Aorta (tissue), 5 donors: ENCODE measurements at regions not wholly inside any gene's neighbourhood (a gene's known extent, or its start where the extent isn't known, plus 50 kb on each side); places are given as distances from the start of the nearest gene placed in this dataset.
A peak's percentile ranks its signal among the peaks of the same experiment; 100 is the strongest.

Experiments
- ATAC-seq: fragments of 200-7000 bp; cut with Tn5 transposase; one replicate; pipeline ENCODE4 v1.9.1; 2022; ENCODE audit warnings: moderate library complexity; ENCODE audit not compliant: low FRiP score
- DNase-seq, 2 donors: peaks; one replicate each; pipeline ENCODE4 v3.0.0-alpha.2; 2020
- H3K27ac ChIP-seq, 2 donors: one replicate each; pipeline ENCODE4 v1.5.1; 2013; ENCODE audit warnings: low read length in 2 of 2, mild to moderate bottlenecking in 2 of 2, moderate library complexity in 2 of 2, control low read depth in 1 of 2, inconsistent platforms in 1 of 2, low read depth in 1 of 2
- H3K27me3 ChIP-seq, 2 donors: one replicate each; pipeline ENCODE4 v1.6.1; 2013; ENCODE audit warnings: control low read depth in 1 of 2, low read length in 1 of 2, mild to moderate bottlenecking in 1 of 2, moderate library complexity in 1 of 2; ENCODE audit not compliant: insufficient read depth in 2 of 2, control insufficient read depth in 1 of 2
- H3K36me3 ChIP-seq, 2 donors: one replicate each; pipeline ENCODE4 v1.6.1; 2013; ENCODE audit warnings: control low read depth in 1 of 2, low read length in 1 of 2, mild to moderate bottlenecking in 1 of 2; ENCODE audit not compliant: insufficient read depth in 2 of 2, control insufficient read depth in 1 of 2
- H3K4me1 ChIP-seq, 2 donors: one replicate each; pipeline ENCODE4 v1.6.1; 2013; ENCODE audit warnings: low read length in 2 of 2, control low read depth in 1 of 2, mild to moderate bottlenecking in 1 of 2, moderate library complexity in 1 of 2; ENCODE audit not compliant: insufficient read depth in 2 of 2, control insufficient read depth in 1 of 2
- H3K4me3 ChIP-seq, 2 donors: one replicate each; pipeline ENCODE4 v1.5.1; 2013; ENCODE audit warnings: low read length in 2 of 2, control low read depth in 1 of 2, mild to moderate bottlenecking in 1 of 2
- H3K9me3 ChIP-seq: one replicate; pipeline ENCODE4 v1.6.1; 2013; ENCODE audit warnings: mild to moderate bottlenecking, low read length; ENCODE audit not compliant: control insufficient read depth
- WGBS, 2 donors: extraction: QIAGEN DNeasy Blood & Tissue Kit; methylation state at CpG; one replicate each; pipeline ENCODE4 v1.1.7; 2013; 5-methylcytosine and 5-hydroxymethylcytosine counted together
- intact Hi-C, 2 donors: fragments of 100-400 bp; cut with DNase I; formaldehyde crosslinking; loops; one replicate each; pipeline versions ENCODE4 v1.14.2 to v1.15.0; 2022
- donor health status: healthy with polysubstance abuse.
- donor health status: Bipolar disorder and iron deficiency.
- donor health status: DM: no; HTN: no; CAD: no.
- donor health status: DM: no; HTN: no; CAD: no.
- donor health status: DM: yes; HTN: yes; CAD: no.

- H3K27me3 ChIP-seq, result no peaks in the 10 kb centered on the region
- no peak overlapping the region for H3K4me3 ChIP-seq
- no peaks in the 10 kb centered on the region for H3K4me1 ChIP-seq
- WGBS, 2 donors, result 76 to 79% methylated on average over 5 of the region's 5 CpGs
- no peaks in the 10 kb centered on the region for H3K9me3 ChIP-seq
- DNase-seq, result no peak
- no peaks in the 10 kb centered on the region for H3K36me3 ChIP-seq
- ATAC-seq, result no peak
- intact Hi-C loops, result no loop called here
- no peak overlapping the region for H3K27ac ChIP-seq
Measured at GRCh38 chr21:25408666-25409065, 198.6 kb downstream of the MRPL39 start.

- no peak overlapping the region for H3K4me3 ChIP-seq
- intact Hi-C loops, result no loop called here
- WGBS, 2 donors, result 85 to 94% methylated on average over 4 of the region's 4 CpGs
- no peaks in the 10 kb centered on the region for H3K9me3 ChIP-seq
- H3K36me3 ChIP-seq, result no peaks in the 10 kb centered on the region
- ATAC-seq, result no peak
- H3K4me1 ChIP-seq, result no peaks in the 10 kb centered on the region
- H3K27me3 ChIP-seq, result no peaks in the 10 kb centered on the region
- DNase-seq, result no peak
- H3K27ac ChIP-seq, result no peak overlapping the region
Measured at GRCh38 chr21:25406887-25407579, 200.2 kb downstream of the MRPL39 start.

GRCh38 chr21:25405984-25406383 lies 201.3 kb downstream of the MRPL39 start:
- Histone ChIP-seq H3K9me3 (no peaks in the 10 kb centered on the region), H3K4me1 (no peaks in the 10 kb centered on the region), H3K4me3 (no peak overlapping the region), H3K36me3 (no peaks in the 10 kb centered on the region), H3K27me3 (no peaks in the 10 kb centered on the region), H3K27ac (no peak overlapping the region)
- intact Hi-C loops, result no loop called here
- ATAC-seq, result no peak
- no peak for DNase-seq

- ATAC-seq, result no peak
- H3K9me3 ChIP-seq, result no peaks in the 10 kb centered on the region
- no peak overlapping the region for H3K27ac ChIP-seq
- no peak for DNase-seq
- H3K4me3 ChIP-seq, result no peak overlapping the region
- H3K4me1 ChIP-seq, result no peaks in the 10 kb centered on the region
- intact Hi-C loops, result no loop called here
- H3K36me3 ChIP-seq, result no peaks in the 10 kb centered on the region
- H3K27me3 ChIP-seq, result no peaks in the 10 kb centered on the region
- WGBS, 2 donors, result 84 to 93% methylated on average over 7 of the region's 7 CpGs
Measured at GRCh38 chr21:25402134-25402961, 204.9 kb downstream of the MRPL39 start.

GRCh38 chr21:25400427-25400826 lies 206.9 kb downstream of the MRPL39 start:
- H3K36me3 ChIP-seq, result no peaks in the 10 kb centered on the region
- ATAC-seq (no peak), DNase-seq (no peak)
- H3K9me3 ChIP-seq, result no peaks in the 10 kb centered on the region
- H3K4me3 ChIP-seq, result no peak overlapping the region
- 94 to 100% methylated on average over 1 of the region's 1 CpG for WGBS, 2 donors
- intact Hi-C loops, result no loop called here
- H3K27ac ChIP-seq, result no peak overlapping the region
- no peaks in the 10 kb centered on the region for H3K27me3 ChIP-seq
- no peaks in the 10 kb centered on the region for H3K4me1 ChIP-seq

GRCh38 chr21:25398630-25399029 lies 208.7 kb downstream of the MRPL39 start:
- 92 to 93% methylated on average over 3 of the region's 3 CpGs for WGBS, 2 donors
- H3K27me3 ChIP-seq, result no peaks in the 10 kb centered on the region
- no peak for DNase-seq

GRCh38 chr21:25396135-25396711 lies 211.1 kb downstream of the MRPL39 start:
- Histone ChIP-seq H3K27me3 (no peaks in the 10 kb centered on the region), H3K27ac (no peak overlapping the region), H3K9me3 (no peaks in the 10 kb centered on the region), H3K36me3 (no peaks in the 10 kb centered on the region), H3K4me1 (no peaks in the 10 kb centered on the region), H3K4me3 (no peak overlapping the region)
- WGBS, 2 donors, result 94% methylated on average over 8 of the region's 8 CpGs
- no peak for DNase-seq
- intact Hi-C loops, result no loop called here
- ATAC-seq, result peak; percentile 48

More at GRCh38 chr21:25398630-25399029, 208.7 kb downstream of the MRPL39 start:
- intact Hi-C loops, result no loop called here
- Histone ChIP-seq H3K4me1 (no peaks in the 10 kb centered on the region), H3K4me3 (no peak overlapping the region), H3K9me3 (no peaks in the 10 kb centered on the region), H3K36me3 (no peaks in the 10 kb centered on the region), H3K27ac (no peak overlapping the region)
- ATAC-seq, result no peak

GRCh38 chr21:25391777-25392176 lies 215.5 kb downstream of the MRPL39 start:
- no peak for ATAC-seq
- H3K36me3 ChIP-seq, result no peaks in the 10 kb centered on the region
- no peaks in the 10 kb centered on the region for H3K4me1 ChIP-seq
- intact Hi-C loops, result no loop called here
- no peaks in the 10 kb centered on the region for H3K27me3 ChIP-seq
- H3K4me3 ChIP-seq, result no peak overlapping the region
- no peak overlapping the region for H3K27ac ChIP-seq
- H3K9me3 ChIP-seq, result no peaks in the 10 kb centered on the region
- WGBS, 2 donors, result 73 to 91% methylated on average over 3 of the region's 3 CpGs
- DNase-seq, result no peak

GRCh38 chr21:25390701-25391100 lies 216.6 kb downstream of the MRPL39 start:
- intact Hi-C loops, result no loop called here
- H3K27ac ChIP-seq, result no peak overlapping the region
- no peak for ATAC-seq
- H3K4me1 ChIP-seq, result no peaks in the 10 kb centered on the region
- DNase-seq, result no peak
- H3K27me3 ChIP-seq, result no peaks in the 10 kb centered on the region
- no peaks in the 10 kb centered on the region for H3K36me3 ChIP-seq
- H3K4me3 ChIP-seq, result no peak overlapping the region
- no peaks in the 10 kb centered on the region for H3K9me3 ChIP-seq
